ENCODE measurements at regions not wholly inside any gene's neighbourhood (a gene's known extent, or its start where the extent isn't known, plus 50 kb on each side); places are given as distances from the start of the nearest gene placed in this dataset.

DNA sequence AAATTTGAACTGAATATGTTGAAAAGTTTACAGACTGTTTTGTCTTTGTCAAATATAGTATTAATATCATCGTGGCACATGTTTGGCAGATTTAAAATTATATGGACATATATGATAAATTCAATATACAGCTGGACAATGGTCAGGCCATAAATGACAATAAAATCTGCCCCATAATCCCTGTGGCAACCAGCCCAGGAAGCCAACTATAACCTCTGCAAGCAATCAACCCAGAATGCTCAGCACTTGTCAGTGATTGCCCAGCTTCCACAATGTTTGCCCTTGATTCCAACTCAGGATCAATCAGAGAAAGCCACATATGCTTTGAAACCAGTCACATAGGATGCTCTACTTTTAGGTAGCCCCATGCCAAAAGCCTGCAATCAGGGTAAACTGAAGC is 671.9 kb downstream of the SUCLG1 start:
- POLR2A ChIA-PET, result no interaction called here
- H3K4me1 ChIP-seq (ENCODE audit: control insufficient read depth, insufficient read depth, low read length), result no peaks in the 10 kb centered on the region
- no peak overlapping the region for H3K4me3 ChIP-seq (ENCODE audit: low read depth, low read length)
- H3K27ac ChIP-seq (ENCODE audit: extremely low read depth, low read depth, low read length), result no peak overlapping the region
- no peaks in the 10 kb centered on the region for H3K9me3 ChIP-seq (ENCODE audit: control insufficient read depth, insufficient read depth, low read depth, low read length)
- TF ChIP-seq GFI1B (tag by site-specific recombination; IDR thresholded peaks at IDR 0.05), result no peak
- CTCF ChIA-PET, result no interaction called here
- H3K36me3 ChIP-seq (ENCODE audit: control insufficient read depth in 2 of 2, insufficient read depth in 1 of 2, low read length in 2 of 2), result no peaks in the 10 kb centered on the region

DNA sequence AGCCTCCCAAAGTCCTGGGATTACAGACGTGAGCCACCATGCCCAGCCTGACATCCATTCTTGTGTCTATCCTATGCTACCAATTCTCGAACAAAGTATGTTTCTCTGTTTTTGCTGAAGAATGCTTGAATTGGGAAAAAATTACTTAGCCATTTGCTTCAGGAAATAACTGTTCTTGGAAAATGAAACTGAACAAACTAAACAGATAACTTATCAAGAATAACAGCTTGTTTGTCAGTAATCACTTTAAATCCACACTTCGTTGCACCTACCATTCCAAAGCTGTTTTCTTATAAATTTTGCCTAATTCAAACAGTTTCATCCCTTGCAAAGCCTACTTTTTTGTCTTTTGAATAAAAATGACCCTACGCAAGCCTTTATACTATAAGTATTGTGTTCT is 672.9 kb downstream of the SUCLG1 start:
- TF ChIP-seq ZNF521 (tag by site-specific recombination; IDR thresholded peaks at IDR 0.05) (no peak), ZNF660 (tag by site-specific recombination; IDR thresholded peaks at IDR 0.05) (no peak), ZBTB20 (tag by site-specific recombination; IDR thresholded peaks at IDR 0.05) (no peak), OVOL3 (tag by site-specific recombination; IDR thresholded peaks at IDR 0.05) (no peak), ZNF350 (tag by site-specific recombination; IDR thresholded peaks at IDR 0.05) (no peak), REPIN1 (tag by site-specific recombination; IDR thresholded peaks at IDR 0.05; ENCODE audit: low read depth) (no peak), GLI4 (tag by site-specific recombination; IDR thresholded peaks at IDR 0.05) (no peak), ZNF791 (tag by site-specific recombination; IDR thresholded peaks at IDR 0.05) (no peak), ZNF292 (tag by site-specific recombination; IDR thresholded peaks at IDR 0.05; ENCODE audit: borderline replicate concordance, low read depth) (no peak), ZNF133 (tag by site-specific recombination; IDR thresholded peaks at IDR 0.05) (no peak)
- TF ChIP-seq, protein P1, sequence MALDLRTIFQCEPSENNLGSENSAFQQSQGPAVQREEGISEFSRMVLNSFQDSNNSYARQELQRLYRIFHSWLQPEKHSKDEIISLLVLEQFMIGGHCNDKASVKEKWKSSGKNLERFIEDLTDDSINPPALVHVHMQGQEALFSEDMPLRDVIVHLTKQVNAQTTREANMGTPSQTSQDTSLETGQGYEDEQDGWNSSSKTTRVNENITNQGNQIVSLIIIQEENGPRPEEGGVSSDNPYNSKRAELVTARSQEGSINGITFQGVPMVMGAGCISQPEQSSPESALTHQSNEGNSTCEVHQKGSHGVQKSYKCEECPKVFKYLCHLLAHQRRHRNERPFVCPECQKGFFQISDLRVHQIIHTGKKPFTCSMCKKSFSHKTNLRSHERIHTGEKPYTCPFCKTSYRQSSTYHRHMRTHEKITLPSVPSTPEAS (tag by site-specific recombination; IDR thresholded peaks at IDR 0.05), result no peak
- Histone ChIP-seq H3K4me1 (ENCODE audit: control insufficient read depth, insufficient read depth, low read length) (no peaks in the 10 kb centered on the region), H3K9me3 (ENCODE audit: control insufficient read depth, insufficient read depth, low read depth, low read length) (no peaks in the 10 kb centered on the region), H3K27ac (ENCODE audit: extremely low read depth, low read depth, low read length) (no peak overlapping the region), H3K4me3 (ENCODE audit: low read depth, low read length) (no peak overlapping the region), H3K36me3 (ENCODE audit: control insufficient read depth in 2 of 2, insufficient read depth in 1 of 2, low read length in 2 of 2) (no peaks in the 10 kb centered on the region)
- CTCF ChIA-PET, result interaction anchor here (0.6 kb wide), 1 partner anchor 58 kb away, joined by 4 read pairs; no protein-coding TSS in a partner anchor
- POLR2A ChIA-PET, result no interaction called here

DNA sequence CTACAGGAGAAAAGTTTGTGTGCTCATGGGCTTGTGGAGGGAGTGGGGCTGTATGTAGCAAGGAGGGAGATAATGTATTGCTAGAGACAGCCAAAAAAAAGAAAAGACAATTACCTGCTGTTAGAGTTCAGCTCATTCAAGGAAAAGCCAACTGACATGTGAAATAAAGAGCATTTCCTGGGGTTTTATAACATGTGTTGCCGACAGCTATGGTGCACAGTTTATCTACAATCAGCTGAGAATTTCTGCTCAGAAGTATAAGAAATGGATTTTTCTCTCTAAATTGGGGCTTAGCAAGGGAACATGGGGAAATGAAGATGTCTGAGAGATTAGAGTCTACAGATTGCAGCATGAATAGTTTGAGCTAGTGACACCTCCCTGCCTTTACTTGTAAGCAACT is 674.1 kb downstream of the SUCLG1 start:
- POLR2A ChIA-PET, result no interaction called here
- Histone ChIP-seq H3K9me3 (ENCODE audit: control insufficient read depth, insufficient read depth, low read depth, low read length) (no peaks in the 10 kb centered on the region), H3K27ac (ENCODE audit: extremely low read depth, low read depth, low read length) (no peak overlapping the region), H3K36me3 (ENCODE audit: control insufficient read depth in 2 of 2, insufficient read depth in 1 of 2, low read length in 2 of 2) (no peaks in the 10 kb centered on the region), H3K4me3 (ENCODE audit: low read depth, low read length) (no peak overlapping the region), H3K4me1 (ENCODE audit: control insufficient read depth, insufficient read depth, low read length) (no peaks in the 10 kb centered on the region)
- TF ChIP-seq ZNF140 (tag by site-specific recombination; IDR thresholded peaks at IDR 0.05) (no peak), ZNF76 (tag by site-specific recombination; IDR thresholded peaks at IDR 0.05; ENCODE audit: borderline replicate concordance, low read depth) (no peak), ZNF302 (tag by site-specific recombination; IDR thresholded peaks at IDR 0.05; ENCODE audit: low read depth) (no peak), ZNF561 (tag by site-specific recombination; IDR thresholded peaks at IDR 0.05; ENCODE audit: borderline replicate concordance) (no peak), ZNF221 (tag by site-specific recombination; IDR thresholded peaks at IDR 0.05; ENCODE audit: borderline replicate concordance) (no peak), HOXA7 (CRISPR knock-in tag; IDR thresholded peaks at IDR 0.05; ENCODE audit: borderline replicate concordance) (no peak), REPIN1 (tag by site-specific recombination; IDR thresholded peaks at IDR 0.05; ENCODE audit: low read depth) (no peak), ZNF585B (tag by site-specific recombination; IDR thresholded peaks at IDR 0.05) (no peak), ZNF311 (tag by site-specific recombination; IDR thresholded peaks at IDR 0.05; ENCODE audit: borderline replicate concordance) (no peak), ZNF266 (tag by site-specific recombination; IDR thresholded peaks at IDR 0.05; ENCODE audit: low read depth) (no peak)
- TF ChIP-seq, protein P2, sequence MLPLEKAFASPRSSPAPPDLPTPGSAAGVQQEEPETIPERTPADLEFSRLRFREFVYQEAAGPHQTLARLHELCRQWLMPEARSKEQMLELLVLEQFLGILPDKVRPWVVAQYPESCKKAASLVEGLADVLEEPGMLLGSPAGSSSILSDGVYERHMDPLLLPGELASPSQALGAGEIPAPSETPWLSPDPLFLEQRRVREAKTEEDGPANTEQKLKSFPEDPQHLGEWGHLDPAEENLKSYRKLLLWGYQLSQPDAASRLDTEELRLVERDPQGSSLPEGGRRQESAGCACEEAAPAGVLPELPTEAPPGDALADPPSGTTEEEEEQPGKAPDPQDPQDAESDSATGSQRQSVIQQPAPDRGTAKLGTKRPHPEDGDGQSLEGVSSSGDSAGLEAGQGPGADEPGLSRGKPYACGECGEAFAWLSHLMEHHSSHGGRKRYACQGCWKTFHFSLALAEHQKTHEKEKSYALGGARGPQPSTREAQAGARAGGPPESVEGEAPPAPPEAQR (tag by site-specific recombination; IDR thresholded peaks at IDR 0.05), result no peak
- TF ChIP-seq, protein P3, sequence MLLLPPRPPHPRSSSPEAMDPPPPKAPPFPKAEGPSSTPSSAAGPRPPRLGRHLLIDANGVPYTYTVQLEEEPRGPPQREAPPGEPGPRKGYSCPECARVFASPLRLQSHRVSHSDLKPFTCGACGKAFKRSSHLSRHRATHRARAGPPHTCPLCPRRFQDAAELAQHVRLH (tag by site-specific recombination; IDR thresholded peaks at IDR 0.05), result no peak
- TF ChIP-seq, protein P4, sequence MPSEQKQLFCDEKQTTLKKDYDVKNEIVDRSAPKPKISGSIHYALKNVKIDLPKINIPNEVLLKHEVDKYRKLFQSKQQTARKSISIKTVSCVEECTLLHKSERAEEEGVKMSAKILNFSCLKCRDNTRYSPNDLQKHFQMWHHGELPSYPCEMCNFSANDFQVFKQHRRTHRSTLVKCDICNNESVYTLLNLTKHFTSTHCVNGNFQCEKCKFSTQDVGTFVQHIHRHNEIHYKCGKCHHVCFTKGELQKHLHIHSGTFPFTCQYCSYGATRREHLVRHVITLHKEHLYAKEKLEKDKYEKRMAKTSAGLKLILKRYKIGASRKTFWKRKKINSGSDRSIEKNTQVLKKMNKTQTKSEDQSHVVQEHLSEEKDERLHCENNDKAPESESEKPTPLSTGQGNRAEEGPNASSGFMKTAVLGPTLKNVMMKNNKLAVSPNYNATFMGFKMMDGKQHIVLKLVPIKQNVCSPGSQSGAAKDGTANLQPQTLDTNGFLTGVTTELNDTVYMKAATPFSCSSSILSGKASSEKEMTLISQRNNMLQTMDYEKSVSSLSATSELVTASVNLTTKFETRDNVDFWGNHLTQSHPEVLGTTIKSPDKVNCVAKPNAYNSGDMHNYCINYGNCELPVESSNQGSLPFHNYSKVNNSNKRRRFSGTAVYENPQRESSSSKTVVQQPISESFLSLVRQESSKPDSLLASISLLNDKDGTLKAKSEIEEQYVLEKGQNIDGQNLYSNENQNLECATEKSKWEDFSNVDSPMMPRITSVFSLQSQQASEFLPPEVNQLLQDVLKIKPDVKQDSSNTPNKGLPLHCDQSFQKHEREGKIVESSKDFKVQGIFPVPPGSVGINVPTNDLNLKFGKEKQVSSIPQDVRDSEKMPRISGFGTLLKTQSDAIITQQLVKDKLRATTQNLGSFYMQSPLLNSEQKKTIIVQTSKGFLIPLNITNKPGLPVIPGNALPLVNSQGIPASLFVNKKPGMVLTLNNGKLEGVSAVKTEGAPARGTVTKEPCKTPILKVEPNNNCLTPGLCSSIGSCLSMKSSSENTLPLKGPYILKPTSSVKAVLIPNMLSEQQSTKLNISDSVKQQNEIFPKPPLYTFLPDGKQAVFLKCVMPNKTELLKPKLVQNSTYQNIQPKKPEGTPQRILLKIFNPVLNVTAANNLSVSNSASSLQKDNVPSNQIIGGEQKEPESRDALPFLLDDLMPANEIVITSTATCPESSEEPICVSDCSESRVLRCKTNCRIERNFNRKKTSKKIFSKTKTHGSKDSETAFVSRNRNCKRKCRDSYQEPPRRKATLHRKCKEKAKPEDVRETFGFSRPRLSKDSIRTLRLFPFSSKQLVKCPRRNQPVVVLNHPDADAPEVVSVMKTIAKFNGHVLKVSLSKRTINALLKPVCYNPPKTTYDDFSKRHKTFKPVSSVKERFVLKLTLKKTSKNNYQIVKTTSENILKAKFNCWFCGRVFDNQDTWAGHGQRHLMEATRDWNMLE (tag by site-specific recombination; conservative IDR thresholded peaks at IDR 0.05; ENCODE audit: low read depth), result no peak
- CTCF ChIA-PET, result no interaction called here

All from HEK293 (cell line).